MM.1S (cell line): ENCODE measurements at regions not wholly inside any gene's neighbourhood (a gene's known extent, or its start where the extent isn't known, plus 50 kb on each side); places are given as distances from the start of the nearest gene placed in this dataset.

ENCODE experiments used
- EZH2 ChIP-seq: fragments of 300-600 bp; sonication (generic); optimal IDR thresholded peaks from 2 replicates; pipeline ENCODE3; 2017; ENCODE audit warnings: low read depth, mild to moderate bottlenecking, antibody characterized with exemption, low read length, mixed read lengths
- TF ChIP-seq, protein P1 (sequence below): fragments of 300-600 bp; sonication (generic); IDR thresholded peaks from 2 replicates; pipeline ENCODE4 v1.5.1; 2016; ENCODE audit warnings: antibody characterized with exemption, low read length, mixed read lengths

DNA sequence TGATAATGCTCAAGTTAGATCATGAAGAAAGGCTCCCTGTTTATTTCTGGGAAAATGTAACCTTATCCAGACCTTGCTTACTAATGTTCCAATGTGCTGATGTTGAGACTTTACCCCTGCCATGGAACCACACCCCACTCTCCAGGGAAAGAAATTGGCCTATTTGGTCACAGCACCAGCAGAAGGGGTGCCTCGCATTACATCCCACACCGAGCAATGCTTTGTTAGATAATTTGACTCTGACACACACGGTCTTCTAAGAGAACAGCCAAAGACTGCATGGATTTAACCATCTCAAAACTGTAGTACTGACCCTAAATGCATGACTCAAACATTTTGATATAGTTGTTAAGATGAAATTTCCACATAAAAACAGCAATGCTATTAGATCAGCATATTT, 152.1 kb upstream of the CCDC150 start:
- TF ChIP-seq, protein P1, sequence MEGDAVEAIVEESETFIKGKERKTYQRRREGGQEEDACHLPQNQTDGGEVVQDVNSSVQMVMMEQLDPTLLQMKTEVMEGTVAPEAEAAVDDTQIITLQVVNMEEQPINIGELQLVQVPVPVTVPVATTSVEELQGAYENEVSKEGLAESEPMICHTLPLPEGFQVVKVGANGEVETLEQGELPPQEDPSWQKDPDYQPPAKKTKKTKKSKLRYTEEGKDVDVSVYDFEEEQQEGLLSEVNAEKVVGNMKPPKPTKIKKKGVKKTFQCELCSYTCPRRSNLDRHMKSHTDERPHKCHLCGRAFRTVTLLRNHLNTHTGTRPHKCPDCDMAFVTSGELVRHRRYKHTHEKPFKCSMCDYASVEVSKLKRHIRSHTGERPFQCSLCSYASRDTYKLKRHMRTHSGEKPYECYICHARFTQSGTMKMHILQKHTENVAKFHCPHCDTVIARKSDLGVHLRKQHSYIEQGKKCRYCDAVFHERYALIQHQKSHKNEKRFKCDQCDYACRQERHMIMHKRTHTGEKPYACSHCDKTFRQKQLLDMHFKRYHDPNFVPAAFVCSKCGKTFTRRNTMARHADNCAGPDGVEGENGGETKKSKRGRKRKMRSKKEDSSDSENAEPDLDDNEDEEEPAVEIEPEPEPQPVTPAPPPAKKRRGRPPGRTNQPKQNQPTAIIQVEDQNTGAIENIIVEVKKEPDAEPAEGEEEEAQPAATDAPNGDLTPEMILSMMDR: no peak
- no peak for TF ChIP-seq EZH2
